PC-9 (cell line): ENCODE measurements at regions not wholly inside any gene's neighbourhood (a gene's known extent, or its start where the extent isn't known, plus 50 kb on each side); places are given as distances from the start of the nearest gene placed in this dataset.

Experiments
- CTCF ChIP-seq: fragments of 200-600 bp; sonication (generic); conservative IDR thresholded peaks from 2 replicates; pipeline ENCODE4 v1.6.1; 2017; ENCODE audit warnings: mixed run types, antibody characterized with exemption, mild to moderate bottlenecking, moderate library complexity
- EZH2 ChIP-seq: fragments of 200-600 bp; sonication (generic); IDR thresholded peaks from 2 replicates; pipeline ENCODE4 v1.8.0; 2017; ENCODE audit warnings: antibody characterized with exemption, low read depth

DNA sequence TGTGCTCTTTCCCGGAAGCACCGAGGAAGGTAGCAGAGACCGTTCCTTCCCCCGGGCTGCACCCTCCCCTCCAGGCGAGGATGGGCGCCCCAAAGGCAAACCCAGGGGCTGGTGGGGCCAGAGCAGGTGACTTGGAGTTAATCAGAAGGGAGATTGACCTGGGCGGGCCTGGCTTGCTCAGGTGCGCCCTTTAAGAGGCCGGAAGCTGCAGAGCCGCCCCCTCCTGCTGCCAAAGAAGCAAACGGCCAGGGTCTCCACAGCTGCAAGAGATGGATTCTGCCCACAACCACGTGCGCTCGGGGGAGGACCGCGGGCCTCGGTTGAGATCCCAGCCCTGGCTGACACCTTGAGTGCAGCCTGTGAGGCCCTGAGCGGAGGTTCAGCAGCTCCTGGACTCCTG is 218.2 kb upstream of the NAALADL2 start:
- no peak for TF ChIP-seq CTCF
- no peak for TF ChIP-seq EZH2
